OCI-LY3 (cell line): ENCODE measurements at regions not wholly inside any gene's neighbourhood (a gene's known extent, or its start where the extent isn't known, plus 50 kb on each side); places are given as distances from the start of the nearest gene placed in this dataset.

Source experiments
- H2AFZ ChIP-seq: fragments of 200-600, 300-600 bp; shearing (Covaris generic); 2 replicates; pipeline ENCODE4 v1.6.0; 2014; ENCODE audit warnings: antibody characterized with exemption, low read depth, low read length
- H3K27ac ChIP-seq: fragments of 200-600, 300-600 bp; sonication (generic); 2 replicates; pipeline ENCODE4 v1.5.1; 2014; ENCODE audit warnings: mild to moderate bottlenecking, low read length, moderate library complexity, mixed read lengths
- H3K27me3 ChIP-seq: fragments of 200-600, 300-600 bp; sonication (generic); 2 replicates; pipeline ENCODE4 v1.6.1; 2014; ENCODE audit warnings: low read depth, low read length, mixed read lengths
- H3K36me3 ChIP-seq: fragments of 200-600, 300-600 bp; sonication (generic); replicated peaks from 2 replicates; pipeline ENCODE3; 2014; ENCODE audit warnings: low read depth, low read length, mixed read lengths
- H3K4me1 ChIP-seq: fragments of 300-600, 200-600 bp; sonication (generic); 2 replicates; pipeline ENCODE4 v1.6.1; 2014; ENCODE audit warnings: low read length, mixed read lengths
- H3K4me2 ChIP-seq: fragments of 200-600, 300-600 bp; sonication (generic); 2 replicates; pipeline ENCODE4 v1.6.1; 2014; ENCODE audit warnings: low read length, mixed read lengths
- H3K4me3 ChIP-seq: fragments of 300-600, 200-600 bp; sonication (generic); 2 replicates; pipeline ENCODE4 v1.5.1; 2014; ENCODE audit warnings: antibody characterized with exemption, mild to moderate bottlenecking, low read length, moderate library complexity
- H3K79me2 ChIP-seq: fragments of 300-600, 200-600 bp; shearing (Covaris generic); 2 replicates; pipeline ENCODE4 v1.6.1; 2014; ENCODE audit warnings: mild to moderate bottlenecking, low read length, mixed read lengths
- H3K9ac ChIP-seq: fragments of 300-600, 200-600 bp; shearing (Covaris generic); 2 replicates; pipeline ENCODE4 v1.6.0; 2014; ENCODE audit warnings: mild to moderate bottlenecking, low read length, moderate library complexity
- H3K9me3 ChIP-seq: fragments of 200-600, 300-600 bp; shearing (Covaris generic); 2 replicates; pipeline ENCODE4 v1.6.1; 2014; ENCODE audit warnings: low read length, mixed read lengths; ENCODE audit not compliant: insufficient read depth
- H4K20me1 ChIP-seq: fragments of 200-600, 300-600 bp; sonication (generic); 2 replicates; pipeline ENCODE4 v1.6.1; 2016; ENCODE audit warnings: low read length, mixed read lengths; ENCODE audit not compliant: insufficient read depth
- CTCF ChIP-seq: fragments of 200-600, 300-600 bp; sonication (generic); IDR thresholded peaks from 2 replicates; pipeline ENCODE4 v1.5.1; 2014; ENCODE audit warnings: antibody characterized with exemption, low read length, low read depth
- EZH2phosphoT487 ChIP-seq: fragments of 200-600 bp; shearing (Covaris generic); IDR thresholded peaks from 2 replicates; pipeline ENCODE4 v1.6.1; 2018; ENCODE audit warnings: antibody characterized with exemption, mixed run types, low read depth

- no peak overlapping the region for H3K27ac ChIP-seq
- H3K4me1 ChIP-seq = no peaks in the 10 kb centered on the region
- no peak overlapping the region for H3K4me3 ChIP-seq
- H3K36me3 ChIP-seq = no peaks in the 10 kb centered on the region
- no peak overlapping the region for H3K9ac ChIP-seq
- H2AFZ ChIP-seq = no peak overlapping the region
- no peaks in the 10 kb centered on the region for H3K9me3 ChIP-seq
- H3K4me2 ChIP-seq = no peak overlapping the region
- H3K27me3 ChIP-seq = peaks cover 33% of the 10 kb centered on the region
- H3K79me2 ChIP-seq = no peaks in the 10 kb centered on the region
- TF ChIP-seq CTCF (no peak), EZH2phosphoT487 (no peak)
- no peaks in the 10 kb centered on the region for H4K20me1 ChIP-seq
Measured at GRCh38 chr12:53849656-53850055, 89.0 kb upstream of the HOXC13 start.

GRCh38 chr12:53852061-53852460, 86.6 kb upstream of the HOXC13 start:
- H3K36me3 ChIP-seq = no peaks in the 10 kb centered on the region
- H3K4me1 ChIP-seq = no peaks in the 10 kb centered on the region
- H4K20me1 ChIP-seq = no peaks in the 10 kb centered on the region
- no peaks in the 10 kb centered on the region for H3K79me2 ChIP-seq
- no peak overlapping the region for H3K9ac ChIP-seq
- no peak overlapping the region for H3K27ac ChIP-seq
- H3K4me3 ChIP-seq = no peak overlapping the region
- no peak overlapping the region for H2AFZ ChIP-seq
- H3K9me3 ChIP-seq = no peaks in the 10 kb centered on the region
- H3K4me2 ChIP-seq = no peak overlapping the region
- peaks cover 13% of the 10 kb centered on the region for H3K27me3 ChIP-seq
- TF ChIP-seq CTCF = no peak
- no peak for TF ChIP-seq EZH2phosphoT487

- no peaks in the 10 kb centered on the region for H4K20me1 ChIP-seq
- H3K9me3 ChIP-seq = no peaks in the 10 kb centered on the region
- H3K4me1 ChIP-seq = no peaks in the 10 kb centered on the region
- TF ChIP-seq EZH2phosphoT487 = no peak
- no peak for TF ChIP-seq CTCF
- H3K36me3 ChIP-seq = no peaks in the 10 kb centered on the region
- H3K79me2 ChIP-seq = no peaks in the 10 kb centered on the region
- no peak overlapping the region for H2AFZ ChIP-seq
- H3K27me3 ChIP-seq = peaks cover 11% of the 10 kb centered on the region
- no peak overlapping the region for H3K27ac ChIP-seq
- no peak overlapping the region for H3K9ac ChIP-seq
- no peak overlapping the region for H3K4me2 ChIP-seq
- no peak overlapping the region for H3K4me3 ChIP-seq
Measured at GRCh38 chr12:53852992-53853391, 85.6 kb upstream of the HOXC13 start.

GRCh38 chr12:53854701-53855316, 83.8 kb upstream of the HOXC13 start:
- H4K20me1 ChIP-seq = no peaks in the 10 kb centered on the region
- H3K27me3 ChIP-seq = peaks cover 4% of the 10 kb centered on the region; the same call in 1 of the 2 replicates
- no peak overlapping the region for H3K9ac ChIP-seq
- H3K4me3 ChIP-seq = no peak overlapping the region
- no peaks in the 10 kb centered on the region for H3K9me3 ChIP-seq
- no peak overlapping the region for H3K4me2 ChIP-seq
- no peak overlapping the region for H2AFZ ChIP-seq
- TF ChIP-seq EZH2phosphoT487 (no peak), CTCF (no peak)
- no peaks in the 10 kb centered on the region for H3K79me2 ChIP-seq
- H3K36me3 ChIP-seq = no peaks in the 10 kb centered on the region
- H3K27ac ChIP-seq = no peak overlapping the region
- no peaks in the 10 kb centered on the region for H3K4me1 ChIP-seq
